ENCODE measurements at regions not wholly inside any gene's neighbourhood (a gene's known extent, or its start where the extent isn't known, plus 50 kb on each side); places are given as distances from the start of the nearest gene placed in this dataset.

GRCh38 chr6:140794544-140794943, 1338.2 kb upstream of the GJE1 start:
- DNase-seq = no peak

- DNase-seq = no peak
Measured at GRCh38 chr6:140790109-140790508, 1342.6 kb upstream of the GJE1 start.

GRCh38 chr6:140789466-140789865, 1343.3 kb upstream of the GJE1 start:
- DNase-seq = no peak

GRCh38 chr6:140785926-140786325, 1346.8 kb upstream of the GJE1 start:
- DNase-seq = no peak

- peak; percentile 70 for DNase-seq
Measured at GRCh38 chr6:140784573-140784972, 1348.2 kb upstream of the GJE1 start.

- peak; percentile 73 for DNase-seq
Measured at GRCh38 chr6:140783504-140783903, 1349.2 kb upstream of the GJE1 start.

- DNase-seq = peak; percentile 38
Measured at GRCh38 chr6:140782941-140783340, 1349.8 kb upstream of the GJE1 start.

- no peak for DNase-seq
Measured at GRCh38 chr6:140779991-140780596, 1352.6 kb upstream of the GJE1 start.

GRCh38 chr6:140779341-140779740, 1353.4 kb upstream of the GJE1 start:
- DNase-seq = no peak

- no peak for DNase-seq
Measured at GRCh38 chr6:140777780-140778179, 1354.9 kb upstream of the GJE1 start.

GRCh38 chr6:140775061-140775460, 1357.7 kb upstream of the GJE1 start:
- DNase-seq = no peak

GRCh38 chr6:140774080-140774505, 1358.6 kb upstream of the GJE1 start:
- DNase-seq = peak; percentile 86

GRCh38 chr6:140773276-140773675, 1359.4 kb upstream of the GJE1 start:
- DNase-seq = peak; percentile 14

GRCh38 chr6:140772576-140772975, 1360.1 kb upstream of the GJE1 start:
- DNase-seq = no peak

- no peak for DNase-seq
Measured at GRCh38 chr6:140768133-140768532, 1364.6 kb upstream of the GJE1 start.

GRCh38 chr6:140766999-140767398, 1365.7 kb upstream of the GJE1 start:
- no peak for DNase-seq

GRCh38 chr6:140758169-140758877, 1374.4 kb upstream of the GJE1 start:
- DNase-seq = no peak

- no peak for DNase-seq
Measured at GRCh38 chr6:140752234-140752633, 1377.8 kb upstream of the CITED2 start.

- DNase-seq = no peak
Measured at GRCh38 chr6:140747114-140747513, 1372.7 kb upstream of the CITED2 start.

- peak; percentile 76 for DNase-seq
Measured at GRCh38 chr6:140744659-140745320, 1370.3 kb upstream of the CITED2 start.

GRCh38 chr6:140736231-140736630, 1361.8 kb upstream of the CITED2 start:
- peak; percentile 65 for DNase-seq

GRCh38 chr6:140732991-140733390, 1358.5 kb upstream of the CITED2 start:
- DNase-seq = no peak

GRCh38 chr6:140732155-140732554, 1357.7 kb upstream of the CITED2 start:
- no peak for DNase-seq

- DNase-seq = no peak
Measured at GRCh38 chr6:140731741-140732140, 1357.3 kb upstream of the CITED2 start.

Data from fibroblast of skin of right biceps (primary cell).